MM.1S (cell line): ENCODE measurements at regions not wholly inside any gene's neighbourhood (a gene's known extent, or its start where the extent isn't known, plus 50 kb on each side); places are given as distances from the start of the nearest gene placed in this dataset.

ENCODE experiments used
- DNase-seq: peaks from one replicate; pipeline ENCODE4 v3.0.0-alpha.2; 2015
- H2AFZ ChIP-seq: fragments of 300-600 bp; sonication (generic); 2 replicates; pipeline ENCODE4 v1.6.0; 2016; ENCODE audit warnings: antibody characterized with exemption, low read length
- H3F3A ChIP-seq: fragments of 300-600 bp; sonication (generic); 2 replicates; pipeline ENCODE4 v1.6.1; 2016; ENCODE audit warnings: mild to moderate bottlenecking, antibody characterized with exemption, low read length, moderate library complexity, mixed read lengths; ENCODE audit not compliant: insufficient read depth
- H3K27ac ChIP-seq: fragments of 300-600 bp; sonication (generic); 2 replicates; pipeline ENCODE4 v1.5.1; 2016; ENCODE audit warnings: mild to moderate bottlenecking, low read length
- H3K27me3 ChIP-seq: fragments of 300-600 bp; sonication (generic); replicated peaks from 2 replicates; pipeline ENCODE4 v1.6.0; 2016; ENCODE audit warnings: low read length; ENCODE audit not compliant: insufficient read depth
- H3K36me3 ChIP-seq: fragments of 300-600 bp; sonication (generic); replicated peaks from 2 replicates; pipeline ENCODE4 v1.6.1; 2016; ENCODE audit warnings: mild to moderate bottlenecking, low read length, mixed read lengths; ENCODE audit not compliant: insufficient read depth
- H3K4me1 ChIP-seq: fragments of 300-600 bp; sonication (generic); 2 replicates; pipeline ENCODE4 v1.6.1; 2016; ENCODE audit warnings: low read length, mixed read lengths
- H3K4me2 ChIP-seq: fragments of 300-600 bp; sonication (generic); 2 replicates; pipeline ENCODE4 v1.6.0; 2016; ENCODE audit warnings: low read depth, low read length
- H3K4me3 ChIP-seq: fragments of 300-600 bp; sonication (generic); 2 replicates; pipeline ENCODE4 v1.5.1; 2016; ENCODE audit warnings: low read length, mixed read lengths
- H3K79me2 ChIP-seq: fragments of 300-600 bp; sonication (generic); 2 replicates; pipeline ENCODE4 v1.6.1; 2016; ENCODE audit warnings: mixed run types, low read length, mixed read lengths
- H3K9ac ChIP-seq: fragments of 300-600 bp; sonication (generic); 2 replicates; pipeline ENCODE4 v1.6.1; 2016; ENCODE audit warnings: low read length, mixed read lengths
- H3K9me2 ChIP-seq: fragments of 300-600 bp; sonication (generic); replicated peaks from 2 replicates; pipeline ENCODE4 v1.6.1; 2016; ENCODE audit warnings: mild to moderate bottlenecking, low read length, mixed read lengths; ENCODE audit not compliant: insufficient read depth
- H3K9me3 ChIP-seq: fragments of 300-600 bp; sonication (generic); replicated peaks from 2 replicates; pipeline ENCODE4 v1.6.1; 2016; ENCODE audit warnings: mild to moderate bottlenecking, low read length, mixed read lengths; ENCODE audit not compliant: insufficient read depth
- H4K20me1 ChIP-seq: fragments of 300-600 bp; sonication (generic); 2 replicates; pipeline ENCODE4 v1.6.1; 2016; ENCODE audit warnings: mild to moderate bottlenecking, low read length, moderate library complexity, mixed read lengths; ENCODE audit not compliant: insufficient read depth
- CTCF ChIP-seq: fragments of 300-600 bp; sonication (generic); IDR thresholded peaks from 2 replicates; pipeline ENCODE4 v1.5.1; 2016; ENCODE audit warnings: antibody characterized with exemption, low read length, mixed read lengths
- EZH2 ChIP-seq: fragments of 300-600 bp; sonication (generic); optimal IDR thresholded peaks from 2 replicates; pipeline ENCODE3; 2017; ENCODE audit warnings: low read depth, mild to moderate bottlenecking, antibody characterized with exemption, low read length, mixed read lengths
- EZH2phosphoT487 ChIP-seq: fragments of 300-600 bp; sonication (generic); IDR thresholded peaks from 2 replicates; pipeline ENCODE4 v1.6.1; 2018; ENCODE audit warnings: antibody characterized with exemption, low read length

DNA sequence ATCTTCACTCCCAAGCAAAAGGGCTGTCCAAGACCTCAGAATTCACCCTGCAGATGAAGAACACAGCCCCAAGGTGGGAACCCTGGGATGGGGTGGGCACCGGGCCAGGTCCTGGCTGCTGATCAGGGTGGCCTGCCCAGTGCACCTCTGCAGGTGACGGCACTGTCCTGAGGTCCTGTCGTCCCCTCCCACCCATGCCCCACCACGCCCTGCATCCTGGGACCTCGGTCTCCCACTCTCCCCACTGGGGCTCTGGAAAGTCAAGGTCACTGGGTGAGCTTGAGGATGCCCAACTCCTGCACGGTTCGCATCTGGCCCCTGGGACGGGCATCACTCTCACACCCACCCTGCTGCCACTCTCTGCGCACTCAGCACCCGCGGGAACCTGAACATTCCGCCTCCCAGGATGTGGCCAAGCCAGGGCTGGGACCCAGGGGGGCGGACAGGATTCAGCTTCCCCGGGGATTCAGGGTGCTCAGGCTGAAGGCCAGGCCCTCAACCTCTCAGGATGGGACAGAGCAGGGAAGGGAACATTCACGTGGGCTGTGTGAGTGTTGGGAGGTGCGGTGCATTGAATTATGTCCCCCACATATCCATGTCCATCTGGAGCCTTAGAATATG lies 115.9 kb downstream of the CPZ start:
- no peak for DNase-seq
- Histone ChIP-seq H3K27me3 (peaks cover 96% of the 10 kb centered on the region), H3K4me3 (no peak overlapping the region), H3F3A (no peaks in the 10 kb centered on the region), H3K9ac (no peak overlapping the region), H3K4me2 (no peak overlapping the region), H3K9me3 (no peaks in the 10 kb centered on the region), H3K79me2 (no peaks in the 10 kb centered on the region), H4K20me1 (no peaks in the 10 kb centered on the region), H3K4me1 (no peaks in the 10 kb centered on the region), H2AFZ (no peak overlapping the region), H3K9me2 (no peaks in the 10 kb centered on the region), H3K27ac (no peak overlapping the region), H3K36me3 (no peaks in the 10 kb centered on the region)
- TF ChIP-seq EZH2 (no peak), CTCF (no peak), EZH2phosphoT487 (no peak)

DNA sequence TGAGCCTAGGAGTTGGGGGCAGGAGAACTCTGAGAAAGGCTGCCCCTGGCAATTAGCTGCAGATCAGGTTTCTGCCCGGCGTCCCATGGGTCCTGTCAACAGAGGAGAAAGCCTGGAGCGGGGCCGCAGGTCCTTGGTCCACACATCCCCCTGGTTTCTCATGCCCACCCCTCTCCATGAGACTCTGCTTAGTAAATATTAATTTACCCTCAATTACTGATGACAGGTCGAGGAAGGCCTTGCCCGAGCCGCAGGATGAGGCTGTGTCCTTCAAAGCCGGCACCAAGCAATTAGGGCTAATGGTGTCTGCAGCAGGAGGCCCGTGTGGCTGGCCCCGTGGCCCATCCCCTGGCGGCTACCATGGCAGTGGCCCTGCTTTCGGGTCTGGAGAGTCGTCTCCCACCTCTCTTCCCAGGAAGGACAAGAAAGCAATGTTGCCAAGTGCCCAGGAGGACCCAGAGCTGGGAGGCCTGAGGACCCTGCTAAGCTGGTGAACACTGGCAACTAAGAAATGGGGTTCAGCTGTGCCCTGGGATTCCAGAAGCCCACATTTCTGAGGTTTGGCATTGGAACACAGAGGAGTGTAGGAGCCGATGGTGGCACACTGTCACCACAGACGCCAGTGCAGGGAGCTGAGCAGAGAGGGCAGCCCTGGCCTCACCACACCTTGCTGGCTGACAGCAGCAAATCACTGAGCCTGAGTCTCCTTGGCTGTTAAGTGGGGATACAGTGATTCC lies 114.6 kb downstream of the CPZ start:
- TF ChIP-seq CTCF (no peak), EZH2 (no peak), EZH2phosphoT487 (no peak)
- H3K4me3 ChIP-seq: no peak overlapping the region
- H4K20me1 ChIP-seq: no peaks in the 10 kb centered on the region
- DNase-seq: no peak
- H3K27me3 ChIP-seq: peaks cover 96% of the 10 kb centered on the region
- H3K27ac ChIP-seq: no peak overlapping the region
- no peaks in the 10 kb centered on the region for H3K4me1 ChIP-seq
- H3K79me2 ChIP-seq: no peaks in the 10 kb centered on the region
- no peak overlapping the region for H3K4me2 ChIP-seq
- no peak overlapping the region for H2AFZ ChIP-seq
- no peaks in the 10 kb centered on the region for H3K9me2 ChIP-seq
- H3K9ac ChIP-seq: no peak overlapping the region
- no peaks in the 10 kb centered on the region for H3K36me3 ChIP-seq
- H3K9me3 ChIP-seq: no peaks in the 10 kb centered on the region
- H3F3A ChIP-seq: no peaks in the 10 kb centered on the region

DNA sequence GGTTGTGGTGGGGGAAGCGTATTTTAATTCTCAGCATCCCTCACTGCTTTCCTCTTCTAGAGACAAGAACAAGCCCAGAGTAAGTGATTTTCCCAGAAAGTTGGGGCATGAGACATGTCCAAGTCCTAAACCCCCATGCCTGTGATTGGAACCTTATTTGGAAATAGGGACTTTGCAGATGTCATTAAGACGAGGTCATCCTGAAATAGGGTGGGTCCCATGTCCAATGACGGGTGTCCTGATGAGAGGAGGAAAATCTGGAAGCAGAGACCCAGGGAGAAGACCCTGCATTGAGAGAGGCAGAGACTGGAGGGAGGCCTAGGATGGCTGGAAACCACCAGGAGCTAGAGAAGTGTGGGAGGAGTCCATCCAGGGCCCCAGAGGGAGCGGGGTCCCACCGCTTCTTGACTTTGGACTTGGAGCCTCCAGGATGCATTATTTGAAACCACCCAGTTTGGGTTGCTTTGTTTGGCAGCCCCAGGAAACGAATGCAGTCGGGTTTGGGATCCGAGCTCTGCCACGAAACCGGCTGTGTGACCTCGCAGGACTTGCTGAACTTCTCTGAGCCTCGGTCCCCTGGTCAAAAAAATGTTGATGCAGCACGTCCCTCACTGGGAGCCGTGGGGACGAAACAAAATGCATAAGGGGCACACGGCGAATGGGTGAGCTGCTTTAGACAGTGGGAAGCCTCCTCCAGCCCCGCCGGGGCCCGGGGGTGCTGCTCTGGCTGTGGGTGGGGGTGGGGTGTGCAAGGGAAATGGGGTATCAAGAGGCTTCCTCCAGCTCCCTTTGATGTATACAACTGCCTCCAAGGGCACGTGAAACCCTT lies 113.9 kb downstream of the CPZ start:
- no peak for DNase-seq

More for the DNA sequence above, 113.9 kb downstream of the CPZ start:
- H3K9me3 ChIP-seq: no peaks in the 10 kb centered on the region
- H3F3A ChIP-seq: no peaks in the 10 kb centered on the region
- H3K4me1 ChIP-seq: no peaks in the 10 kb centered on the region
- H3K4me2 ChIP-seq: no peak overlapping the region
- TF ChIP-seq CTCF (no peak), EZH2phosphoT487 (no peak), EZH2 (no peak)
- peaks cover 99% of the 10 kb centered on the region for H3K27me3 ChIP-seq
- no peak overlapping the region for H3K4me3 ChIP-seq
- no peaks in the 10 kb centered on the region for H3K9me2 ChIP-seq
- no peaks in the 10 kb centered on the region for H4K20me1 ChIP-seq
- H2AFZ ChIP-seq: no peak overlapping the region
- no peaks in the 10 kb centered on the region for H3K79me2 ChIP-seq
- no peak overlapping the region for H3K27ac ChIP-seq
- H3K36me3 ChIP-seq: no peaks in the 10 kb centered on the region
- no peak overlapping the region for H3K9ac ChIP-seq
